SH-SY5Y (cell line): ENCODE measurements at regions not wholly inside any gene's neighbourhood (a gene's known extent, or its start where the extent isn't known, plus 50 kb on each side); places are given as distances from the start of the nearest gene placed in this dataset.

Experiments
- GATA2 ChIP-seq: IDR thresholded peaks from 2 replicates; pipeline ENCODE4 v1.6.1; 2011; ENCODE audit warnings: mild to moderate bottlenecking, low read depth, low read length
- GATA3 ChIP-seq: IDR thresholded peaks from 2 replicates; pipeline ENCODE4 v1.6.1; 2011; ENCODE audit warnings: low read depth, mild to moderate bottlenecking, low read length, moderate library complexity

GRCh38 chr11:70674605-70675004 lies 276.3 kb downstream of the CTTN start:
- TF ChIP-seq GATA2 (no peak), GATA3 (no peak)
